HCT116 (cell line): ENCODE measurements at regions not wholly inside any gene's neighbourhood (a gene's known extent, or its start where the extent isn't known, plus 50 kb on each side); places are given as distances from the start of the nearest gene placed in this dataset.
"Not testable (repeated sequence)": the region's sequence is repeated elsewhere in the genome, so short reads cannot be mapped to it uniquely, and the experiment has no call there.

Experiments
- CEBPB ChIP-seq: IDR thresholded peaks from 2 replicates; pipeline ENCODE4 v1.6.1; 2012; ENCODE audit warnings: low read depth
- EGR1 ChIP-seq: IDR thresholded peaks from 2 replicates; pipeline ENCODE4 v1.6.1; 2012; ENCODE audit warnings: low read depth
- ELF1 ChIP-seq: IDR thresholded peaks from 2 replicates; pipeline ENCODE4 v1.6.1; 2012; ENCODE audit warnings: low read depth, borderline replicate concordance
- EZH2 ChIP-seq: fragments of 200-600 bp; sonication (generic); IDR thresholded peaks from 2 replicates; pipeline ENCODE4 v1.6.1; 2017; ENCODE audit warnings: antibody characterized with exemption, mixed run types
- JUND ChIP-seq: IDR thresholded peaks from 2 replicates; pipeline ENCODE4 v1.6.1; 2012
- POLR2A ChIP-seq: IDR thresholded peaks from 2 replicates; pipeline ENCODE4 v1.7.0; 2011; ENCODE audit warnings: borderline replicate concordance; ENCODE audit not compliant: insufficient read depth, insufficient read length; ENCODE audit errors: extremely low read depth
- POLR2AphosphoS5 ChIP-seq: IDR thresholded peaks from 2 replicates; pipeline ENCODE4 v1.6.1; 2011; ENCODE audit warnings: mild to moderate bottlenecking, low read depth, low read length, moderate library complexity
- RAD21 ChIP-seq: IDR thresholded peaks from 2 replicates; pipeline ENCODE4 v1.6.1; 2012; ENCODE audit warnings: low read depth, mild to moderate bottlenecking
- SP1 ChIP-seq: IDR thresholded peaks from 2 replicates; pipeline ENCODE4 v1.6.1; 2012; ENCODE audit warnings: low read depth
- TCF7L2 ChIP-seq: IDR thresholded peaks from 2 replicates; pipeline ENCODE4 v1.7.0; 2011; ENCODE audit warnings: borderline replicate concordance, inconsistent platforms; ENCODE audit not compliant: insufficient read depth, insufficient read length; ENCODE audit errors: extremely low read depth
- YY1 ChIP-seq: IDR thresholded peaks from 2 replicates; pipeline ENCODE4 v1.6.1; 2011; ENCODE audit warnings: low read length, low read depth, moderate library complexity, mild to moderate bottlenecking; ENCODE audit not compliant: insufficient replicate concordance; ENCODE audit errors: extremely low read depth
- TF ChIP-seq, protein P1 (sequence below), 3 experiments: fragments of 200-600 bp in 1 of 3; sonication (generic) in 1 of 3; IDR thresholded peaks in 2 of 3; conservative IDR thresholded peaks in 1 of 3; 2 replicates each; pipeline ENCODE4 v1.5.1; 2012 to 2017; ENCODE audit warnings: low read depth in 2 of 3, low read length in 2 of 3, antibody characterized with exemption in 1 of 3, borderline replicate concordance in 1 of 3, control low read depth in 1 of 3, mild to moderate bottlenecking in 1 of 3, mixed read lengths in 1 of 3, mixed run types in 1 of 3, moderate library complexity in 1 of 3; ENCODE audit not compliant: insufficient read depth in 1 of 3
- TF ChIP-seq, protein P2 (sequence below): IDR thresholded peaks from 2 replicates; pipeline ENCODE4 v1.6.1; 2012
- TF ChIP-seq, protein P3 (sequence below): IDR thresholded peaks from 2 replicates; pipeline ENCODE4 v1.6.1; 2012

DNA sequence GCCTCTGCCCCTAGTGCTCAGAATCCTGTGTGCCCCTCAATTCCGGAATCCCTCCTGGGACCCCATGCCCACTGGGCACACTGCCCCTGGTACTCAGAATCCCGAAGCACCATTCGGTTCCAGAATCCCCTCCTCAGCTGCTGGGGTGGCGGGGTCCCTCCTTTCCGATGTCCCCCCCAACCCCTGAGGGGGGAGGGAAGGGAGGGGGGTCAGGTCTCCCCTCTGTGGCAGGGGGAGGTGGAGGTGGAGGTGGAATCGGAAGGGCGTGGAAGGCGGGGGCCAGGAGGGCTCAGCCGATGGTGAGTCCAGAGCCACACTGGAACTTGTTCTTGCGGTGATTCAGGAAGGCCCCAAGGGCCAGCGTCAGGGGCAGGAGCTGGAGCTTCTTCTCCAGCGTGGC lies 164.3 kb downstream of the POTEM start:
- TF ChIP-seq EZH2, RAD21, CEBPB, POLR2A, SP1, EGR1, ELF1, JUND, POLR2AphosphoS5, YY1, TCF7L2: not testable (repeated sequence)
- TF ChIP-seq, protein P1, sequence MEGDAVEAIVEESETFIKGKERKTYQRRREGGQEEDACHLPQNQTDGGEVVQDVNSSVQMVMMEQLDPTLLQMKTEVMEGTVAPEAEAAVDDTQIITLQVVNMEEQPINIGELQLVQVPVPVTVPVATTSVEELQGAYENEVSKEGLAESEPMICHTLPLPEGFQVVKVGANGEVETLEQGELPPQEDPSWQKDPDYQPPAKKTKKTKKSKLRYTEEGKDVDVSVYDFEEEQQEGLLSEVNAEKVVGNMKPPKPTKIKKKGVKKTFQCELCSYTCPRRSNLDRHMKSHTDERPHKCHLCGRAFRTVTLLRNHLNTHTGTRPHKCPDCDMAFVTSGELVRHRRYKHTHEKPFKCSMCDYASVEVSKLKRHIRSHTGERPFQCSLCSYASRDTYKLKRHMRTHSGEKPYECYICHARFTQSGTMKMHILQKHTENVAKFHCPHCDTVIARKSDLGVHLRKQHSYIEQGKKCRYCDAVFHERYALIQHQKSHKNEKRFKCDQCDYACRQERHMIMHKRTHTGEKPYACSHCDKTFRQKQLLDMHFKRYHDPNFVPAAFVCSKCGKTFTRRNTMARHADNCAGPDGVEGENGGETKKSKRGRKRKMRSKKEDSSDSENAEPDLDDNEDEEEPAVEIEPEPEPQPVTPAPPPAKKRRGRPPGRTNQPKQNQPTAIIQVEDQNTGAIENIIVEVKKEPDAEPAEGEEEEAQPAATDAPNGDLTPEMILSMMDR (IDR thresholded peaks at IDR 0.05 in 2 of 3, conservative IDR thresholded peaks at IDR 0.05 in 1 of 3; ENCODE audit: borderline replicate concordance in 1 of 3, insufficient read depth in 1 of 3, low read depth in 2 of 3, low read length in 2 of 3): not testable (repeated sequence)
- TF ChIP-seq, protein P2, sequence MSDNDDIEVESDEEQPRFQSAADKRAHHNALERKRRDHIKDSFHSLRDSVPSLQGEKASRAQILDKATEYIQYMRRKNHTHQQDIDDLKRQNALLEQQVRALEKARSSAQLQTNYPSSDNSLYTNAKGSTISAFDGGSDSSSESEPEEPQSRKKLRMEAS: not testable (repeated sequence)
- TF ChIP-seq, protein P3, sequence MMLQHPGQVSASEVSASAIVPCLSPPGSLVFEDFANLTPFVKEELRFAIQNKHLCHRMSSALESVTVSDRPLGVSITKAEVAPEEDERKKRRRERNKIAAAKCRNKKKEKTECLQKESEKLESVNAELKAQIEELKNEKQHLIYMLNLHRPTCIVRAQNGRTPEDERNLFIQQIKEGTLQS: not testable (repeated sequence)
